HepG2 (cell line): ENCODE measurements at regions not wholly inside any gene's neighbourhood (a gene's known extent, or its start where the extent isn't known, plus 50 kb on each side); places are given as distances from the start of the nearest gene placed in this dataset.
A peak's percentile ranks its signal among the peaks of the same experiment; 100 is the strongest.

ENCODE experiments used
- ARNT2 ChIP-seq: sonication (generic); formaldehyde crosslinking; IDR thresholded peaks from 2 replicates; pipeline ENCODE4 v1.8.0; 2022; ENCODE audit warnings: mild to moderate bottlenecking, low read depth, missing genetic modification reagents, moderate library complexity
- CERS6 ChIP-seq: sonication (generic); formaldehyde crosslinking; IDR thresholded peaks from 2 replicates; pipeline ENCODE4 v1.5.0; 2020; ENCODE audit warnings: missing genetic modification reagents
- CHD2 ChIP-seq: IDR thresholded peaks from 2 replicates; pipeline ENCODE4 v1.6.1; 2011; ENCODE audit warnings: low read depth, low read length, improper control_type of control experiment
- DZIP1 ChIP-seq: sonication (generic); formaldehyde crosslinking; IDR thresholded peaks from 2 replicates; pipeline ENCODE4 v1.5.0; 2020; ENCODE audit warnings: mild to moderate bottlenecking, missing genetic modification reagents
- GPBP1L1 ChIP-seq: sonication (generic); formaldehyde crosslinking; IDR thresholded peaks from 2 replicates; pipeline ENCODE4 v1.5.0; 2020; ENCODE audit warnings: mild to moderate bottlenecking, missing genetic modification reagents
- KDM2A ChIP-seq: sonication (generic); formaldehyde crosslinking; IDR thresholded peaks from 2 replicates; pipeline ENCODE4 v1.4.0; 2020; ENCODE audit warnings: low read depth, missing genetic modification reagents, borderline replicate concordance
- KLF6 ChIP-seq: IDR thresholded peaks from 2 replicates; pipeline ENCODE4 v1.8.0; 2016; ENCODE audit warnings: missing biosample characterization, missing genetic modification reagents
- MAZ ChIP-seq, 2 experiments: sonication (generic) in 1 of 2; formaldehyde crosslinking in 1 of 2; IDR thresholded peaks; 2 replicates each; pipeline versions ENCODE4 v1.5.0 to v1.6.1; 2012 to 2020; ENCODE audit warnings: low read depth in 2 of 2, mild to moderate bottlenecking in 2 of 2, borderline replicate concordance in 1 of 2, improper control_type of control experiment in 1 of 2, low read length in 1 of 2, missing genetic modification reagents in 1 of 2, moderate library complexity in 1 of 2
- RAD21 ChIP-seq: fragments of 450-650 bp; formaldehyde crosslinking; IDR thresholded peaks from 2 replicates; pipeline ENCODE4 v1.5.0; 2020; ENCODE audit warnings: mild to moderate bottlenecking
- ZBTB40 ChIP-seq, 2 experiments: fragments of 450-650 bp in 1 of 2; sonication (generic) in 1 of 2; formaldehyde crosslinking in 1 of 2; IDR thresholded peaks; 2 replicates each; pipeline versions ENCODE4 v1.6.1 to v1.8.0; 2016 to 2022; ENCODE audit warnings: antibody characterized with exemption in 1 of 2, mild to moderate bottlenecking in 1 of 2, missing genetic modification reagents in 1 of 2
- ZNF580 ChIP-seq: IDR thresholded peaks from 2 replicates; pipeline ENCODE4 v1.6.1; 2016; ENCODE audit warnings: low read depth, borderline replicate concordance
- ZNF614 ChIP-seq: IDR thresholded peaks from 2 replicates; pipeline ENCODE4 v1.6.1; 2018; ENCODE audit warnings: missing biosample characterization, missing genetic modification reagents, inconsistent platforms, borderline replicate concordance

- TF ChIP-seq GPBP1L1 (CRISPR knock-in tag) (no peak), ZBTB40 (IDR thresholded peaks at IDR 0.05) (no peak), ZBTB40 (CRISPR knock-in tag; IDR thresholded peaks at IDR 0.05) (0 out of 2 replicates have a peak, but pooled peaks have one; percentile 49), ARNT2 (CRISPR knock-in tag) (no peak), ZNF614 (CRISPR knock-in tag) (peak; percentile 30; the same call in 1 of the 2 replicates), RAD21 (CRISPR knock-in tag) (no peak), KLF6 (CRISPR knock-in tag) (peak; percentile 83; the same call in 1 of the 2 replicates), MAZ (IDR thresholded peaks at IDR 0.05; ENCODE audit: borderline replicate concordance, low read depth, low read length) (peak; percentile 60), MAZ (CRISPR knock-in tag; IDR thresholded peaks at IDR 0.05; ENCODE audit: low read depth) (peak; percentile 56; the same call in 1 of the 2 replicates), DZIP1 (CRISPR knock-in tag) (peak; percentile 73; the same call in 1 of the 2 replicates), CHD2 (peak; percentile 61), ZNF580 (CRISPR knock-in tag) (peak; percentile 81; the same call in 1 of the 2 replicates), KDM2A (CRISPR knock-in tag) (peak; percentile 82), CERS6 (CRISPR knock-in tag) (no peak)
Observed at GRCh38 chr2:240250985-240251847, 110.8 kb upstream of the OTOS start (continued).
